Transverse colon (tissue), 3 donors: ENCODE measurements at regions not wholly inside any gene's neighbourhood (a gene's known extent, or its start where the extent isn't known, plus 50 kb on each side); places are given as distances from the start of the nearest gene placed in this dataset.

Experiments used
- EP300 ChIP-seq: sonication (generic); formaldehyde crosslinking; IDR thresholded peaks from one replicate; pipeline ENCODE4 v1.6.1; 2017; ENCODE audit warnings: antibody characterized with exemption, low read depth
- TF ChIP-seq, protein P1 (sequence below), 5 experiments: fragments of 200-600 bp in 3 of 5; fragments of 450-650 bp in 2 of 5; sonication (generic) in 3 of 5; IDR thresholded peaks; 1 replicate in 2 of 5; 2 replicates in 3 of 5; pipeline ENCODE4 v1.5.1; 2016 to 2017; ENCODE audit warnings: antibody characterized with exemption in 5 of 5, inconsistent platforms in 3 of 5, mild to moderate bottlenecking in 2 of 5, moderate library complexity in 1 of 5

DNA sequence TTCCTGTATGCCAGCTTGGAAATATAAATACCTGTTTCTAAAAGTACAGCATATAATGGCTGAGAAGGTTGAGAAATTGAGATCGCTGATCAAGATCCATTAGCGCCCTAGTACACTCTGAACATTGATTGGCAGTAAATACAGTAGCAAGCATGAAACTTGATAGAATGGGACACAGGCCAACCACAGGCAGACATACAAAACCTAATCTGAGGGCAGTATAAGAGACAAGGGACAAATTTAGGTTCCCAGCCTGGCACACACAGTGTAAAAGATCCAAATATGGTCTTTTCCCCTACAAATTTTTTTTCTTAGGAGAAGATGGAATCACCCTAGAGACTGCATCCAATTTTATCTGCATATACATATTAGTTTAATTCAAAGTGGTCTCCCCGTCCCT is 126.5 kb upstream of the ARHGAP42 start:
- TF ChIP-seq, protein P1, sequence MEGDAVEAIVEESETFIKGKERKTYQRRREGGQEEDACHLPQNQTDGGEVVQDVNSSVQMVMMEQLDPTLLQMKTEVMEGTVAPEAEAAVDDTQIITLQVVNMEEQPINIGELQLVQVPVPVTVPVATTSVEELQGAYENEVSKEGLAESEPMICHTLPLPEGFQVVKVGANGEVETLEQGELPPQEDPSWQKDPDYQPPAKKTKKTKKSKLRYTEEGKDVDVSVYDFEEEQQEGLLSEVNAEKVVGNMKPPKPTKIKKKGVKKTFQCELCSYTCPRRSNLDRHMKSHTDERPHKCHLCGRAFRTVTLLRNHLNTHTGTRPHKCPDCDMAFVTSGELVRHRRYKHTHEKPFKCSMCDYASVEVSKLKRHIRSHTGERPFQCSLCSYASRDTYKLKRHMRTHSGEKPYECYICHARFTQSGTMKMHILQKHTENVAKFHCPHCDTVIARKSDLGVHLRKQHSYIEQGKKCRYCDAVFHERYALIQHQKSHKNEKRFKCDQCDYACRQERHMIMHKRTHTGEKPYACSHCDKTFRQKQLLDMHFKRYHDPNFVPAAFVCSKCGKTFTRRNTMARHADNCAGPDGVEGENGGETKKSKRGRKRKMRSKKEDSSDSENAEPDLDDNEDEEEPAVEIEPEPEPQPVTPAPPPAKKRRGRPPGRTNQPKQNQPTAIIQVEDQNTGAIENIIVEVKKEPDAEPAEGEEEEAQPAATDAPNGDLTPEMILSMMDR (IDR thresholded peaks at IDR 0.05), result no peak
- TF ChIP-seq EP300, result no peak
